HL-60 (cell line): ENCODE measurements at regions not wholly inside any gene's neighbourhood (a gene's known extent, or its start where the extent isn't known, plus 50 kb on each side); places are given as distances from the start of the nearest gene placed in this dataset.

Source experiments
- GABPA ChIP-seq: IDR thresholded peaks from 2 replicates; pipeline ENCODE4 v1.6.1; 2012; ENCODE audit warnings: low read depth
- POLR2AphosphoS5 ChIP-seq: IDR thresholded peaks from 2 replicates; pipeline ENCODE4 v1.6.1; 2012; ENCODE audit warnings: low read depth
- TF ChIP-seq, protein P1 (sequence below): IDR thresholded peaks from one replicate; pipeline ENCODE4 v1.5.1; 2011; ENCODE audit warnings: low read length, control low read depth, inconsistent platforms; ENCODE audit not compliant: insufficient read depth

DNA sequence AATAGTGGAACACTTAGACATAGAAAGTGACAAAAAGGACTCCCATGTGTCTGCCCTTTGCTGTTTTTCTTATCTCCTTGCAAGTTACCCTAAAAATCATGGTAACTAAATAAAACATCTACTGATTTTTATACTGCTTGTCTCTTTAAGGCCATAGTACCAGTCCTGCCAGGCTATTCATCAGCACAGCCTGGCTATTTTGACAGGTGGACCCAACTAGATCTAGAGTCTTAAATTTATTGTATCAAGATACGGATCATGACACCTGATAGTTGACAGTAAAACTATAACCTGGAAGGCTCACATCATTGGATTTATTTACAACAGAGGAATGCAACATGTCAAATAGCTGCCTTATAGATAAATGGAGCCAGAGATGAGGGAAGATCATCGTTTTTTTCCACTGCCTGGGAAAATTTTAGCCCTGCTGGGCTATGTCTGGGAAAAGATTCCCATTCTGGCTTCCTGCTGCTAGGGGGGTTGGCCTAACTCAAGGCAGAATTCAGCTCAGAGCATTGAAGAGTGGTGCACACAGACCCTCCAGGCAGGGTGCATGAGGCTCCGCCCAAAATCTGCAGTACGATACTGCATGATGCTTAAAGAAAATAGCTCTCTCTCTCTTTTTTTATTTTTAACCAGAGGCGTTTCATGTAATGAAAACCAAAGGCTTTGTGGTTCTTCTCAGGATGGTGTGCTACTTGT, 292.0 kb upstream of the FZD8 start:
- TF ChIP-seq, protein P1, sequence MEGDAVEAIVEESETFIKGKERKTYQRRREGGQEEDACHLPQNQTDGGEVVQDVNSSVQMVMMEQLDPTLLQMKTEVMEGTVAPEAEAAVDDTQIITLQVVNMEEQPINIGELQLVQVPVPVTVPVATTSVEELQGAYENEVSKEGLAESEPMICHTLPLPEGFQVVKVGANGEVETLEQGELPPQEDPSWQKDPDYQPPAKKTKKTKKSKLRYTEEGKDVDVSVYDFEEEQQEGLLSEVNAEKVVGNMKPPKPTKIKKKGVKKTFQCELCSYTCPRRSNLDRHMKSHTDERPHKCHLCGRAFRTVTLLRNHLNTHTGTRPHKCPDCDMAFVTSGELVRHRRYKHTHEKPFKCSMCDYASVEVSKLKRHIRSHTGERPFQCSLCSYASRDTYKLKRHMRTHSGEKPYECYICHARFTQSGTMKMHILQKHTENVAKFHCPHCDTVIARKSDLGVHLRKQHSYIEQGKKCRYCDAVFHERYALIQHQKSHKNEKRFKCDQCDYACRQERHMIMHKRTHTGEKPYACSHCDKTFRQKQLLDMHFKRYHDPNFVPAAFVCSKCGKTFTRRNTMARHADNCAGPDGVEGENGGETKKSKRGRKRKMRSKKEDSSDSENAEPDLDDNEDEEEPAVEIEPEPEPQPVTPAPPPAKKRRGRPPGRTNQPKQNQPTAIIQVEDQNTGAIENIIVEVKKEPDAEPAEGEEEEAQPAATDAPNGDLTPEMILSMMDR = no peak
- TF ChIP-seq POLR2AphosphoS5 (no peak), GABPA (no peak)
